ENCODE measurements at regions not wholly inside any gene's neighbourhood (a gene's known extent, or its start where the extent isn't known, plus 50 kb on each side); places are given as distances from the start of the nearest gene placed in this dataset.
A peak's percentile ranks its signal among the peaks of the same experiment; 100 is the strongest.

- H3K4me1 ChIP-seq (ENCODE audit: control insufficient read depth, insufficient read depth, low read length) = peaks cover 56% of the 10 kb centered on the region
- ChIA-PET CTCF (interaction anchor here (1.0 to 1.9 kb wide), 3 partner anchors 11 to 20 kb away, joined by 4 to 6 read pairs (median 5); no protein-coding TSS in a partner anchor), POLR2A (interaction anchor here (0.8 to 2.0 kb wide), 3 partner anchors 11 to 23 kb away, joined by 3 to 15 read pairs (median 3); no protein-coding TSS in a partner anchor)
- H3K36me3 ChIP-seq (ENCODE audit: control insufficient read depth in 2 of 2, insufficient read depth in 1 of 2, low read length in 2 of 2) = no peaks in the 10 kb centered on the region
- no peak overlapping the region for H3K4me3 ChIP-seq (ENCODE audit: low read depth, low read length)
- no peaks in the 10 kb centered on the region for H3K9me3 ChIP-seq (ENCODE audit: control insufficient read depth, insufficient read depth, low read depth, low read length)
- H3K27ac ChIP-seq (ENCODE audit: extremely low read depth, low read depth, low read length) = peak overlapping the region; percentile 80
- TF ChIP-seq ZNF843 (tag by site-specific recombination; IDR thresholded peaks at IDR 0.05) (peak; percentile 73), ZNF548 (tag by site-specific recombination; IDR thresholded peaks at IDR 0.05) (no peak), ZNF311 (tag by site-specific recombination; IDR thresholded peaks at IDR 0.05; ENCODE audit: borderline replicate concordance) (no peak), ZNF654 (tag by site-specific recombination; IDR thresholded peaks at IDR 0.05; ENCODE audit: low read depth) (no peak), ZNF707 (tag by site-specific recombination; IDR thresholded peaks at IDR 0.05) (no peak), ZNF2 (tag by site-specific recombination; IDR thresholded peaks at IDR 0.05) (peak; percentile 76), CTCF (tag by site-specific recombination; IDR thresholded peaks at IDR 0.05) (no peak), ZNF571 (tag by site-specific recombination; IDR thresholded peaks at IDR 0.05) (no peak), GFI1B (tag by site-specific recombination; IDR thresholded peaks at IDR 0.05) (peak; percentile 71), HIC1 (tag by site-specific recombination; IDR thresholded peaks at IDR 0.05) (peak; percentile 94), ZBTB11 (tag by site-specific recombination; conservative IDR thresholded peaks at IDR 0.05; ENCODE audit: low read depth) (no peak), GLI4 (tag by site-specific recombination; IDR thresholded peaks at IDR 0.05) (peak; percentile 93), ZFP37 (tag by site-specific recombination; IDR thresholded peaks at IDR 0.05) (peak; percentile 73), ZNF157 (tag by site-specific recombination; IDR thresholded peaks at IDR 0.05) (no peak), ZNF398 (tag by site-specific recombination; IDR thresholded peaks at IDR 0.05) (peak; percentile 68), FEZF1 (tag by site-specific recombination; IDR thresholded peaks at IDR 0.05) (peak; percentile 85), ZBTB7A (tag by site-specific recombination; IDR thresholded peaks at IDR 0.05; ENCODE audit: low read depth) (0 out of 2 replicates have a peak, but pooled peaks have one; percentile 65), ZSCAN30 (tag by site-specific recombination; IDR thresholded peaks at IDR 0.05) (no peak), ZBTB21 (tag by site-specific recombination; IDR thresholded peaks at IDR 0.05) (no peak; the same call in 1 of the 2 replicates), TSHZ1 (tag by site-specific recombination; IDR thresholded peaks at IDR 0.05; ENCODE audit: borderline replicate concordance) (peak; percentile 90), ZNF221 (tag by site-specific recombination; IDR thresholded peaks at IDR 0.05; ENCODE audit: borderline replicate concordance) (no peak), GLI2 (tag by site-specific recombination; IDR thresholded peaks at IDR 0.05; ENCODE audit: borderline replicate concordance, low read depth) (no peak), MYNN (tag by site-specific recombination; IDR thresholded peaks at IDR 0.05; ENCODE audit: borderline replicate concordance) (peak; percentile 70)
These were observed 202.0 kb upstream of the IL12A start for GRCh38 chr3:159786489-159787177.

Measured in HEK293 (cell line).